KMS-11 (cell line): ENCODE measurements at regions not wholly inside any gene's neighbourhood (a gene's known extent, or its start where the extent isn't known, plus 50 kb on each side); places are given as distances from the start of the nearest gene placed in this dataset.
A peak's percentile ranks its signal among the peaks of the same experiment; 100 is the strongest.

Experiments
- H2AFZ ChIP-seq: fragments of 200-600 bp; sonication (generic); 2 replicates; pipeline ENCODE4 v1.6.1; 2016; ENCODE audit warnings: antibody characterized with exemption, mixed run types, low read depth
- H3K27ac ChIP-seq: fragments of 200-600 bp; sonication (generic); 2 replicates; pipeline ENCODE4 v1.6.1; 2016; ENCODE audit warnings: mild to moderate bottlenecking, mixed run types
- H3K27me3 ChIP-seq: fragments of 200-600 bp; sonication (generic); 2 replicates; pipeline ENCODE4 v1.6.1; 2017; ENCODE audit warnings: mild to moderate bottlenecking, low read depth, mixed run types, moderate library complexity; ENCODE audit not compliant: insufficient read depth
- H3K36me3 ChIP-seq: fragments of 200-600 bp; sonication (generic); 2 replicates; pipeline ENCODE4 v1.6.1; 2017; ENCODE audit warnings: mild to moderate bottlenecking, mixed run types; ENCODE audit not compliant: insufficient read depth
- H3K4me1 ChIP-seq: fragments of 200-600 bp; sonication (generic); 2 replicates; pipeline ENCODE4 v1.6.1; 2016; ENCODE audit warnings: mild to moderate bottlenecking, low read depth, mixed run types; ENCODE audit not compliant: poor library complexity, severe bottlenecking
- H3K4me2 ChIP-seq: fragments of 200-600 bp; sonication (generic); 2 replicates; pipeline ENCODE4 v1.7.0; 2016; ENCODE audit warnings: mild to moderate bottlenecking, mixed run types
- H3K4me3 ChIP-seq: fragments of 200-600 bp; sonication (generic); IDR thresholded peaks from 2 replicates; pipeline ENCODE4 v1.6.1; 2017; ENCODE audit warnings: low read depth, low read length, mixed read lengths; ENCODE audit not compliant: insufficient read depth
- H3K79me2 ChIP-seq: fragments of 200-600 bp; sonication (generic); 2 replicates; pipeline ENCODE4 v1.6.1; 2016; ENCODE audit warnings: low read depth, mixed run types; ENCODE audit not compliant: insufficient read depth
- H3K9ac ChIP-seq: fragments of 200-600 bp; sonication (generic); 2 replicates; pipeline ENCODE4 v1.6.1; 2016; ENCODE audit warnings: mild to moderate bottlenecking, mixed run types
- H4K20me1 ChIP-seq: fragments of 200-600 bp; sonication (generic); 2 replicates; pipeline ENCODE4 v1.6.1; 2016; ENCODE audit warnings: mild to moderate bottlenecking, mixed run types; ENCODE audit not compliant: insufficient read depth
- TF ChIP-seq, protein P1 (sequence below): fragments of 200-600 bp; sonication (generic); conservative IDR thresholded peaks from 2 replicates; pipeline ENCODE4 v1.6.1; 2017; ENCODE audit warnings: low read depth, mild to moderate bottlenecking, antibody characterized with exemption, low read length, moderate library complexity, mixed read lengths

DNA sequence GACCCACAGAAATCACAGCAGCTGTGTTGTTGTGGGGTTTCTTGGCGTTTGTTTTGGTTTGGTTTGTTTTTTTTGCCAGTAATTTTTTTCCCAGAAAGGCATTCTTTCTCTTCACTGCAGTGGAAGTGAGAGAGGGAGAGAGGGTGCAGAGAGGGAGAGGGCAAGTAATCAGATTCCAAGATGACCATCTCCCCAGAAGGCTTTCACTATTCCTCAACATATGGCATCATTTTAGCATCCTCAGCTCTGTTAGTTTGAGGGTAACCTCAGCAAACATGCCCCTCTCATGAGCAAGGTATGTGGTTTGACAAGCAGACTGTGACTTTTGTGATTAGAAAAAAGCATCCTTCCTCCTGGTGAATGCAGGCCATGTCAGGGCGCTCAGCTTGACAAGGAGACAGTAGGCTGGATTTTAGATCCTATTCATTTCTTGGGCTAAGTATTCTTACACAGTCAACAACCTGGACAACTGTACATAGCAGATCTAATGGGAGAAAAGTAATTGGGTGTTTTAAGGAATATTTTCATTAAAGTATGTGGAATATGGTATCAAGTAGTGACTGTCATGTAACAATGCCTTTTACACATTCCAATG, 86.3 kb upstream of the PIK3CG start:
- H3K4me3 ChIP-seq: no peak overlapping the region
- no peak overlapping the region for H3K9ac ChIP-seq
- H3K27ac ChIP-seq: no peak overlapping the region
- H3K36me3 ChIP-seq: no peaks in the 10 kb centered on the region
- TF ChIP-seq, protein P1, sequence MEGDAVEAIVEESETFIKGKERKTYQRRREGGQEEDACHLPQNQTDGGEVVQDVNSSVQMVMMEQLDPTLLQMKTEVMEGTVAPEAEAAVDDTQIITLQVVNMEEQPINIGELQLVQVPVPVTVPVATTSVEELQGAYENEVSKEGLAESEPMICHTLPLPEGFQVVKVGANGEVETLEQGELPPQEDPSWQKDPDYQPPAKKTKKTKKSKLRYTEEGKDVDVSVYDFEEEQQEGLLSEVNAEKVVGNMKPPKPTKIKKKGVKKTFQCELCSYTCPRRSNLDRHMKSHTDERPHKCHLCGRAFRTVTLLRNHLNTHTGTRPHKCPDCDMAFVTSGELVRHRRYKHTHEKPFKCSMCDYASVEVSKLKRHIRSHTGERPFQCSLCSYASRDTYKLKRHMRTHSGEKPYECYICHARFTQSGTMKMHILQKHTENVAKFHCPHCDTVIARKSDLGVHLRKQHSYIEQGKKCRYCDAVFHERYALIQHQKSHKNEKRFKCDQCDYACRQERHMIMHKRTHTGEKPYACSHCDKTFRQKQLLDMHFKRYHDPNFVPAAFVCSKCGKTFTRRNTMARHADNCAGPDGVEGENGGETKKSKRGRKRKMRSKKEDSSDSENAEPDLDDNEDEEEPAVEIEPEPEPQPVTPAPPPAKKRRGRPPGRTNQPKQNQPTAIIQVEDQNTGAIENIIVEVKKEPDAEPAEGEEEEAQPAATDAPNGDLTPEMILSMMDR: no peak
- no peak overlapping the region for H2AFZ ChIP-seq
- no peaks in the 10 kb centered on the region for H3K4me1 ChIP-seq
- H3K4me2 ChIP-seq: no peak overlapping the region
- H3K79me2 ChIP-seq: no peaks in the 10 kb centered on the region
- no peaks in the 10 kb centered on the region for H4K20me1 ChIP-seq
- no peaks in the 10 kb centered on the region for H3K27me3 ChIP-seq

DNA sequence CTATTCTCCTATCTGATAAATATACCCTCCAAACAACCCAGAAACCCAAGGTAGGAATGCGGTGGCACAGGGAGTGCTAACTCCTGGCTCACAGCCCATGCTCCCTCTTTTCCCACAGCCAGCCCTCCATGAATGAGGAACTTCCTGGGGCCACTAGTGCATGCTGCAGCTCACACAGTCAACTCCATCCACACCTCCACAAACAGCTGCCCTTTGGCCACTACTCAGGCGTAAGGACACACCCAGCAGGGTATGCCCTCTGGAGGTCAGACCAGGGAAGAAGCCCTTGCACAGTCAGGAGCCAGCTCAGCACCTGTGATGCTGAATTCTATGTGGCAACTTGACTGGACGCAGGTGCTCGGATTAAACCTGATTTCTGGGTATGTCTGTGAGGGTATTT, 85.2 kb upstream of the PIK3CG start:
- Histone ChIP-seq H3K4me3 (no peak overlapping the region), H3K9ac (no peak overlapping the region), H3K79me2 (no peaks in the 10 kb centered on the region), H3K4me2 (no peak overlapping the region), H3K36me3 (no peaks in the 10 kb centered on the region), H3K27ac (no peak overlapping the region), H2AFZ (no peak overlapping the region), H4K20me1 (no peaks in the 10 kb centered on the region), H3K4me1 (no peaks in the 10 kb centered on the region), H3K27me3 (no peaks in the 10 kb centered on the region)
- TF ChIP-seq, protein P1: 0 out of 2 replicates have a peak, but pooled peaks have one; percentile 26

DNA sequence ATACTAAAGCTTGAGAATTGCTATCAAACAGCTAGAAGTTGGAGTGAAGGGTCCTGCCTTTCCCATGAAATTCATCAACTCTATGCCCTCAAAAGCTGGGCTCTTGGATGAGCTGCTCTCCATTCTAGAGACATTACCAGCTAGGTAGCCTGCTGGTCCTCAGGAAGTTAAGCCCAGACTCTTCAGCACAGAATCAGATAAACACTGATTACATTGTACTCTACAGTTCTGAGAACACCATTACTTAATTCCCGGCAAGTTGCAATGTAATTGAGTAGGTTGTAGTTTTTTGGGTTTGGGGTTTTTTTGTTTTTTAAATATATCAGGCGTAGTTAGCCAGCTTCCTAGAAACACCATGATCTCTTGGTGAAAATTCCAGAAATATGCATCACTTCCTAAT, 84.1 kb upstream of the PIK3CG start:
- H4K20me1 ChIP-seq: no peaks in the 10 kb centered on the region
- H3K36me3 ChIP-seq: no peaks in the 10 kb centered on the region
- no peak overlapping the region for H3K4me2 ChIP-seq
- no peaks in the 10 kb centered on the region for H3K27me3 ChIP-seq
- no peak overlapping the region for H3K4me3 ChIP-seq
- no peak overlapping the region for H3K27ac ChIP-seq
- no peak overlapping the region for H2AFZ ChIP-seq
- H3K9ac ChIP-seq: no peak overlapping the region
- H3K79me2 ChIP-seq: no peaks in the 10 kb centered on the region
- H3K4me1 ChIP-seq: no peaks in the 10 kb centered on the region
- TF ChIP-seq, protein P1: no peak

DNA sequence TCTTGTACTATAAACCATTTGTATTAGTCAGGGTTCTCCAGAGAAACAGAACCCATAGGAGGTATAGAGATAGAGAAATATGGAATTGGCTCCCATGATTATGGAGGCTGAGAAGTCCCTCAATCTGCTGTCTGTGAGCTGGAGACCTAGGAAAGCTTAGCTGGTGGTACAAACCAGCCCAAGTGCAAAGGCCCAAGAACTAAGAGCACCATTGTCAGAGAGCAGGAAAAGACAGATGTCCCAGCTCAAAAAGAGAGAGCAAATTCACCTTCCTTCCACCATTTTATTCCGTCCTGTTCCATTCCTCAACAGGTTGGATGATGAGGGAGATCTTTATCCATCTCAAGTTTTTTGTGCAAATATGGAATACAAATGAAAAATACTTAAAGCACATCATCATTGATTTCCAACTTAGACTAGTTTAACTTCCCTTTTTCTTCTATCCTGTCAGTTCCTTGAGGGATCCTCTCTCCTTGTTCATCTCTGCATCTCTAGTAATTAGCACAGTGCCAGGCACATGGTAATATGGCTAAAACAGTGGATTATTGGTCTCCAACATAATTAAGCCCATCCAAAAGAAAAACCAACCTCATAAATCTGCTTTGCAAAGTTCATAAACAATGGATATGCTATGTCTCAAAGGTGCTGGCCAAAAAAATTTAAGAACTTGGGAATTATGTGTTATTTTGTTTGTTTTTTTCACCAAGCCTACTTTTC, 83.1 kb upstream of the PIK3CG start:
- Histone ChIP-seq H3K27me3 (no peaks in the 10 kb centered on the region), H3K27ac (no peak overlapping the region), H3K4me3 (no peak overlapping the region), H3K4me1 (no peaks in the 10 kb centered on the region), H4K20me1 (no peaks in the 10 kb centered on the region), H3K9ac (no peak overlapping the region), H3K79me2 (no peaks in the 10 kb centered on the region), H3K36me3 (no peaks in the 10 kb centered on the region), H2AFZ (no peak overlapping the region), H3K4me2 (no peak overlapping the region)
- TF ChIP-seq, protein P1: no peak
